H1 (cell line): ENCODE measurements at regions not wholly inside any gene's neighbourhood (a gene's known extent, or its start where the extent isn't known, plus 50 kb on each side); places are given as distances from the start of the nearest gene placed in this dataset.
A peak's percentile ranks its signal among the peaks of the same experiment; 100 is the strongest.

Experiments
- CTCF ChIA-PET: fragments of 300-600 bp; sonication (Branson Sonifier 250); formaldehyde crosslinking; loops from one replicate; lab custom pipeline; 2021; ENCODE audit not compliant: partially characterized antibody; lab: Charles Lee
- POLR2A ChIA-PET: fragments of 300-600 bp; sonication (Branson Sonifier 250); formaldehyde crosslinking; loops from one replicate; lab custom pipeline; 2021; ENCODE audit warnings: inconsistent platforms; ENCODE audit not compliant: partially characterized antibody; lab: Charles Lee
- DNase-seq, 2 experiments: peaks; one replicate each; pipeline versions ENCODE4 v3.0.0 to v3.0.0-alpha.2; 2010 to 2022; ENCODE audit warnings: low spot score in 2 of 2, low read depth in 1 of 2, mixed read lengths in 1 of 2
- FAIRE-seq: peaks from 2 replicates; lab custom pipeline; 2011; peaks lifted over from hg19 to GRCh38; lab: Jason Lieb, UNC
- H2AFZ ChIP-seq: 2 replicates; pipeline ENCODE4 v1.8.1; 2012; ENCODE audit warnings: low read length, inconsistent platforms
- H2AK5ac ChIP-seq: 2 replicates; pipeline ENCODE4 v1.6.1; 2013; ENCODE audit warnings: low read depth, low read length
- H2BK120ac ChIP-seq: replicated peaks from 2 replicates; pipeline ENCODE3; 2013; ENCODE audit warnings: low read depth, low read length, inconsistent platforms
- H2BK12ac ChIP-seq: 2 replicates; pipeline ENCODE4 v1.6.1; 2013; ENCODE audit warnings: low read depth, low read length
- H2BK15ac ChIP-seq: 2 replicates; pipeline ENCODE4 v1.6.1; 2013; ENCODE audit warnings: low read length
- H2BK20ac ChIP-seq: 2 replicates; pipeline ENCODE4 v1.6.1; 2013; ENCODE audit warnings: low read length
- H2BK5ac ChIP-seq: 2 replicates; pipeline ENCODE4 v1.6.1; 2013; ENCODE audit warnings: low read depth, low read length
- H3K14ac ChIP-seq: 2 replicates; pipeline ENCODE4 v1.6.1; 2013; ENCODE audit warnings: inconsistent platforms; ENCODE audit not compliant: insufficient read length
- H3K18ac ChIP-seq: 2 replicates; pipeline ENCODE4 v1.6.1; 2013; ENCODE audit warnings: low read length; ENCODE audit errors: extremely low read depth
- H3K23ac ChIP-seq: 2 replicates; pipeline ENCODE4 v1.6.1; 2013; ENCODE audit warnings: inconsistent platforms; ENCODE audit not compliant: insufficient read length
- H3K23me2 ChIP-seq: 2 replicates; pipeline ENCODE4 v1.6.1; 2013; ENCODE audit warnings: low read depth, low read length
- H3K27ac ChIP-seq: 2 replicates; pipeline ENCODE4 v1.6.1; 2011; ENCODE audit warnings: low read depth, low read length, inconsistent platforms
- H3K27me3 ChIP-seq, 4 experiments: replicated peaks in 1 of 4; 1 replicate in 1 of 4; 2 replicates in 3 of 4; pipeline versions ENCODE4 v1.6.1 to v1.8.1; 2011 to 2013; ENCODE audit warnings: low read length in 3 of 4, mild to moderate bottlenecking in 3 of 4, inconsistent platforms in 2 of 4, mixed read lengths in 2 of 4, moderate library complexity in 1 of 4; ENCODE audit not compliant: control insufficient read depth in 3 of 4, insufficient read depth in 3 of 4; ENCODE audit errors: extremely low read depth in 1 of 4
- H3K36me3 ChIP-seq, 4 experiments: 2 replicates each; pipeline versions ENCODE4 v1.6.1 to v1.8.1; 2011 to 2013; ENCODE audit warnings: mild to moderate bottlenecking in 4 of 4, low read length in 3 of 4, moderate library complexity in 2 of 4, control low read depth in 1 of 4, inconsistent platforms in 1 of 4; ENCODE audit not compliant: insufficient read depth in 4 of 4, control insufficient read depth in 2 of 4
- H3K4ac ChIP-seq: replicated peaks from 2 replicates; pipeline ENCODE3; 2013; ENCODE audit warnings: low read length, low read depth, mixed read lengths, inconsistent platforms; ENCODE audit not compliant: insufficient read length
- H3K4me1 ChIP-seq, 4 experiments: replicated peaks in 1 of 4; 1 replicate in 1 of 4; 2 replicates in 3 of 4; pipeline versions ENCODE4 v1.6.1 to v1.8.1; 2011 to 2013; ENCODE audit warnings: low read length in 3 of 4, inconsistent platforms in 2 of 4, mixed read lengths in 1 of 4; ENCODE audit not compliant: insufficient read depth in 4 of 4, control insufficient read depth in 3 of 4
- H3K4me2 ChIP-seq, 2 experiments: 2 replicates each; pipeline versions ENCODE4 v1.6.1 to v1.8.1; 2011 to 2013; ENCODE audit warnings: low read depth in 2 of 2, low read length in 2 of 2, control low read depth in 1 of 2, inconsistent platforms in 1 of 2, mild to moderate bottlenecking in 1 of 2; ENCODE audit not compliant: insufficient read depth in 1 of 2
- H3K4me3 ChIP-seq, 4 experiments: fragments of 200-600, 300-600 bp in 1 of 4; sonication (generic), shearing (Covaris generic), sonication (Bioruptor Twin) in 1 of 4; 2 replicates each; pipeline versions ENCODE4 v1.5.1 to v1.8.1; 2011 to 2016; ENCODE audit warnings: low read length in 4 of 4, low read depth in 3 of 4, control low read depth in 2 of 4, inconsistent platforms in 2 of 4, mild to moderate bottlenecking in 2 of 4, mixed read lengths in 1 of 4, moderate library complexity in 1 of 4; ENCODE audit not compliant: insufficient read depth in 2 of 4; ENCODE audit errors: extremely low read depth in 1 of 4
- H3K56ac ChIP-seq: replicated peaks from 2 replicates; pipeline ENCODE3; 2013; ENCODE audit warnings: low read depth, mild to moderate bottlenecking, mixed read lengths, low read length, inconsistent platforms; ENCODE audit not compliant: insufficient read length
- H3K79me1 ChIP-seq: 2 replicates; pipeline ENCODE4 v1.6.1; 2013; ENCODE audit warnings: low read depth, low read length, control low read depth
- H3K79me2 ChIP-seq, 2 experiments: 2 replicates each; pipeline versions ENCODE4 v1.6.1 to v1.8.1; 2012 to 2013; ENCODE audit warnings: low read length in 2 of 2, mild to moderate bottlenecking in 2 of 2, inconsistent platforms in 1 of 2; ENCODE audit not compliant: insufficient read depth in 2 of 2, control insufficient read depth in 1 of 2
- H3K9ac ChIP-seq, 4 experiments: replicated peaks in 1 of 4; 1 replicate in 1 of 4; 2 replicates in 3 of 4; pipeline versions ENCODE4 v1.6.1 to v1.8.1; 2011 to 2013; ENCODE audit warnings: low read depth in 3 of 4, low read length in 3 of 4, control low read depth in 2 of 4, mild to moderate bottlenecking in 2 of 4, moderate library complexity in 2 of 4, inconsistent platforms in 1 of 4; ENCODE audit errors: extremely low read depth in 1 of 4
- H3K9me3 ChIP-seq, 2 experiments: 2 replicates each; pipeline versions ENCODE4 v1.6.1 to v1.8.1; 2012 to 2013; ENCODE audit warnings: mild to moderate bottlenecking in 2 of 2, moderate library complexity in 2 of 2, control low read depth in 1 of 2, inconsistent platforms in 1 of 2, low read depth in 1 of 2, low read length in 1 of 2, mixed read lengths in 1 of 2; ENCODE audit not compliant: insufficient read depth in 2 of 2
- H4K20me1 ChIP-seq, 2 experiments: replicated peaks in 1 of 2; 2 replicates each; pipeline versions ENCODE3 to v1.8.1; 2011 to 2013; ENCODE audit warnings: inconsistent platforms in 2 of 2, low read length in 2 of 2, mild to moderate bottlenecking in 1 of 2; ENCODE audit not compliant: insufficient read depth in 2 of 2, control insufficient read depth in 1 of 2
- H4K5ac ChIP-seq: 2 replicates; pipeline ENCODE4 v1.6.1; 2013; ENCODE audit warnings: low read length, low read depth, mixed read lengths, inconsistent platforms; ENCODE audit not compliant: insufficient read length
- H4K8ac ChIP-seq: 2 replicates; pipeline ENCODE4 v1.8.0; 2013; ENCODE audit warnings: mild to moderate bottlenecking, moderate library complexity, low read length, inconsistent platforms; ENCODE audit not compliant: insufficient read depth; ENCODE audit errors: extremely low read depth
- H4K91ac ChIP-seq: replicated peaks from 2 replicates; pipeline ENCODE3; 2013; ENCODE audit warnings: low read length, mixed read lengths, inconsistent platforms; ENCODE audit not compliant: insufficient read length
- BRCA1 ChIP-seq: IDR thresholded peaks from 2 replicates; pipeline ENCODE4 v1.6.1; 2012; ENCODE audit warnings: low read depth, low read length, improper control_type of control experiment
- CBX5 ChIP-seq: fragments of 300-800, 300-1000 bp; sonication (generic); IDR thresholded peaks from 2 replicates; pipeline ENCODE4 v1.7.1; 2016; ENCODE audit warnings: antibody characterized with exemption, low read length, low read depth
- EGR1 ChIP-seq: IDR thresholded peaks from 2 replicates; pipeline ENCODE4 v1.6.1; 2011; ENCODE audit warnings: low read depth, low read length, borderline replicate concordance
- EZH2 ChIP-seq: fragments of 200-600 bp; sonication (generic); IDR thresholded peaks from 2 replicates; pipeline ENCODE4 v1.7.1; 2012; ENCODE audit warnings: low read depth, mild to moderate bottlenecking, moderate library complexity, low read length, inconsistent platforms; ENCODE audit not compliant: severe bottlenecking
- GTF2F1 ChIP-seq: IDR thresholded peaks from 2 replicates; pipeline ENCODE4 v1.6.1; 2012; ENCODE audit warnings: low read depth, low read length, improper control_type of control experiment, borderline replicate concordance
- HDAC6 ChIP-seq: IDR thresholded peaks from one replicate; pipeline ENCODE4 v1.7.1; 2012; ENCODE audit warnings: low read depth, mild to moderate bottlenecking, inconsistent platforms, low read length, moderate library complexity
- JUND ChIP-seq: IDR thresholded peaks from 2 replicates; pipeline ENCODE4 v1.6.1; 2011; ENCODE audit warnings: mild to moderate bottlenecking, improper control_type of control experiment, low read length
- POLR2A ChIP-seq, 2 experiments: IDR thresholded peaks; 1 replicate in 1 of 2; 2 replicates in 1 of 2; pipeline ENCODE4 v1.6.1; 2011; ENCODE audit warnings: low read depth in 2 of 2, low read length in 2 of 2, mild to moderate bottlenecking in 2 of 2; ENCODE audit errors: control extremely low read depth in 1 of 2
- TAF1 ChIP-seq: IDR thresholded peaks from 2 replicates; pipeline ENCODE4 v1.6.1; 2011; ENCODE audit warnings: mild to moderate bottlenecking, low read depth, low read length
- USF2 ChIP-seq: IDR thresholded peaks from 2 replicates; pipeline ENCODE4 v1.6.1; 2011; ENCODE audit warnings: low read length, improper control_type of control experiment
- WGBS, 2 experiments: shearing (Covaris generic) in 1 of 2; methylation state at CpG; one replicate each; pipeline versions ENCODE4 v1.1.6 to v1.1.7; 2013 to 2015; ENCODE audit warnings: low lambda C conversion rate in 2 of 2, mixed read lengths in 2 of 2, inconsistent platforms in 1 of 2, low coverage in 1 of 2, missing lambda C conversion rate in 1 of 2; ENCODE audit not compliant: insufficient replicate concordance in 2 of 2, insufficient coverage in 1 of 2, insufficient read length in 1 of 2; ENCODE audit errors: extremely low coverage in 1 of 2, missing lambda C conversion rate in 1 of 2; 5-methylcytosine and 5-hydroxymethylcytosine counted together

GRCh38 chr5:118531276-118531675 lies 457.1 kb downstream of the DTWD2 start:
- Histone ChIP-seq H4K20me1 (no peaks in the 10 kb centered on the region), H2AK5ac (no peak overlapping the region), H3K23ac (no peak overlapping the region), H3K79me2 (no peaks in the 10 kb centered on the region), H3K56ac (no peak overlapping the region), H4K8ac (no peak overlapping the region), H3K18ac (no peak overlapping the region), H2BK12ac (no peak overlapping the region), H3K9me3 (no peaks in the 10 kb centered on the region), H2AFZ (0 out of 2 replicates have a peak overlapping the region, but pooled peaks have one; percentile 63), H3K4me3 (no peak overlapping the region), H3K9ac (no peak overlapping the region), H2BK120ac (no peak overlapping the region), H3K23me2 (no peaks in the 10 kb centered on the region), H2BK20ac (no peak overlapping the region), H3K36me3 (no peaks in the 10 kb centered on the region), H2BK15ac (no peak overlapping the region), H3K27me3 (no peaks in the 10 kb centered on the region), H3K14ac (no peak overlapping the region), H3K79me1 (no peaks in the 10 kb centered on the region), H3K4me1 (peaks cover 0 to 4% (median 2%) of the 10 kb centered on the region in 4 experiments; a peak in 2 of 7 replicates), H3K27ac (no peak overlapping the region), H3K4ac (no peak overlapping the region), H2BK5ac (no peak overlapping the region), H3K4me2 (no peak overlapping the region), H4K91ac (no peak overlapping the region), H4K5ac (no peak overlapping the region)
- no peak for DNase-seq
- no peak for TF ChIP-seq GTF2F1
- TF ChIP-seq HDAC6 = no peak
- TF ChIP-seq BRCA1 = no peak
- TF ChIP-seq EGR1 = no peak
- no peak for TF ChIP-seq JUND
- no peak for TF ChIP-seq USF2
- TF ChIP-seq CBX5 = no peak
- TF ChIP-seq POLR2A (IDR thresholded peaks at IDR 0.05; ENCODE audit: control extremely low read depth in 1 of 2, low read depth in 2 of 2, low read length in 2 of 2) = no peak
- no peak for TF ChIP-seq EZH2
- TF ChIP-seq TAF1 = no peak
- ChIA-PET CTCF (no interaction called here), POLR2A (no interaction called here)
- 82% methylated on average over 1 of the region's 1 CpG; no CpG with 5 or more reads in 1 of the 2 experiments for WGBS, 2 experiments
- no peak for FAIRE-seq
